ENCODE measurements at regions not wholly inside any gene's neighbourhood (a gene's known extent, or its start where the extent isn't known, plus 50 kb on each side); places are given as distances from the start of the nearest gene placed in this dataset.

DNA sequence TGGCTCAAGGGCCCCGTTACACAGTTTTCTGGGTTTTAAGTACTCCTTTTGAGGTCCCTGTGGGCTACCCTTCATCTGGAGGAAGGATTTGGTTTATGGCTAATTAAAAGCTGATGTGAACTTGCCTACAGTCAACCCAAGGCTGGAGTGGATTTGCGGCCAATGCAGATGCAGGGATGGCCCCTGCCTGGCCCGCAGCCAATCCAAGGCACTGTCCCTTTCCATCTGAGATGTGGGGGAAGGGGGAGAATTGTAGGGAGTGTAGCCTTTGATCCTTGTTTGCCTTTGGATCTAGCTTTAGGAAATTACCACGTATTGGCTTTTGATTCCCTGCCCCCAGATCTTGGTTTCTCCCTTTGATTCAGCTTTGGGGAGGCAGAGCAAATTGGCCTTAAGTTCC lies 128.0 kb upstream of the GGTLC1 start:
- TF ChIP-seq, protein P1, sequence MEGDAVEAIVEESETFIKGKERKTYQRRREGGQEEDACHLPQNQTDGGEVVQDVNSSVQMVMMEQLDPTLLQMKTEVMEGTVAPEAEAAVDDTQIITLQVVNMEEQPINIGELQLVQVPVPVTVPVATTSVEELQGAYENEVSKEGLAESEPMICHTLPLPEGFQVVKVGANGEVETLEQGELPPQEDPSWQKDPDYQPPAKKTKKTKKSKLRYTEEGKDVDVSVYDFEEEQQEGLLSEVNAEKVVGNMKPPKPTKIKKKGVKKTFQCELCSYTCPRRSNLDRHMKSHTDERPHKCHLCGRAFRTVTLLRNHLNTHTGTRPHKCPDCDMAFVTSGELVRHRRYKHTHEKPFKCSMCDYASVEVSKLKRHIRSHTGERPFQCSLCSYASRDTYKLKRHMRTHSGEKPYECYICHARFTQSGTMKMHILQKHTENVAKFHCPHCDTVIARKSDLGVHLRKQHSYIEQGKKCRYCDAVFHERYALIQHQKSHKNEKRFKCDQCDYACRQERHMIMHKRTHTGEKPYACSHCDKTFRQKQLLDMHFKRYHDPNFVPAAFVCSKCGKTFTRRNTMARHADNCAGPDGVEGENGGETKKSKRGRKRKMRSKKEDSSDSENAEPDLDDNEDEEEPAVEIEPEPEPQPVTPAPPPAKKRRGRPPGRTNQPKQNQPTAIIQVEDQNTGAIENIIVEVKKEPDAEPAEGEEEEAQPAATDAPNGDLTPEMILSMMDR (IDR thresholded peaks at IDR 0.05; ENCODE audit: unreplicated experiment): no peak
- Mint-ChIP-seq H3K27ac (no peak overlapping the region), H3K4me3 (ENCODE audit: low read depth) (no peak overlapping the region), H3K9me3 (ENCODE audit: low read depth) (no peaks in the 10 kb centered on the region), H3K36me3 (ENCODE audit: insufficient read depth) (no peaks in the 10 kb centered on the region), H3K4me1 (ENCODE audit: low read depth) (no peaks in the 10 kb centered on the region), H3K27me3 (peaks cover 17% of the 10 kb centered on the region)
- no peak for DNase-seq (ENCODE audit: low spot score, unreplicated experiment)

GRCh38 chr20:24112360-24112759 lies 123.8 kb upstream of the GGTLC1 start:
- H3K9me3 Mint-ChIP-seq (ENCODE audit: low read depth): no peaks in the 10 kb centered on the region
- H3K4me3 Mint-ChIP-seq (ENCODE audit: low read depth): no peak overlapping the region
- TF ChIP-seq, protein P1 (IDR thresholded peaks at IDR 0.05; ENCODE audit: unreplicated experiment): no peak
- no peak overlapping the region for H3K27ac Mint-ChIP-seq
- no peak for DNase-seq (ENCODE audit: low spot score, unreplicated experiment)
- H3K4me1 Mint-ChIP-seq (ENCODE audit: low read depth): no peaks in the 10 kb centered on the region
- no peaks in the 10 kb centered on the region for H3K36me3 Mint-ChIP-seq (ENCODE audit: insufficient read depth)
- H3K27me3 Mint-ChIP-seq: peaks cover 4% of the 10 kb centered on the region

GRCh38 chr20:24111858-24112257 lies 123.3 kb upstream of the GGTLC1 start:
- Mint-ChIP-seq H3K4me3 (ENCODE audit: low read depth) (no peak overlapping the region), H3K4me1 (ENCODE audit: low read depth) (no peaks in the 10 kb centered on the region), H3K27ac (no peak overlapping the region), H3K27me3 (peaks cover 4% of the 10 kb centered on the region), H3K9me3 (ENCODE audit: low read depth) (no peaks in the 10 kb centered on the region), H3K36me3 (ENCODE audit: insufficient read depth) (no peaks in the 10 kb centered on the region)
- DNase-seq (ENCODE audit: low spot score, unreplicated experiment): no peak
- TF ChIP-seq, protein P1 (IDR thresholded peaks at IDR 0.05; ENCODE audit: unreplicated experiment): no peak

- Mint-ChIP-seq H3K36me3 (ENCODE audit: insufficient read depth) (no peaks in the 10 kb centered on the region), H3K27ac (no peak overlapping the region), H3K9me3 (ENCODE audit: low read depth) (no peaks in the 10 kb centered on the region), H3K27me3 (peaks cover 4% of the 10 kb centered on the region), H3K4me1 (ENCODE audit: low read depth) (no peaks in the 10 kb centered on the region), H3K4me3 (ENCODE audit: low read depth) (no peak overlapping the region)
- TF ChIP-seq, protein P1 (IDR thresholded peaks at IDR 0.05; ENCODE audit: unreplicated experiment): no peak
- no peak for DNase-seq (ENCODE audit: low spot score, unreplicated experiment)
These were observed 121.0 kb upstream of the GGTLC1 start for GRCh38 chr20:24109537-24109936.

DNA sequence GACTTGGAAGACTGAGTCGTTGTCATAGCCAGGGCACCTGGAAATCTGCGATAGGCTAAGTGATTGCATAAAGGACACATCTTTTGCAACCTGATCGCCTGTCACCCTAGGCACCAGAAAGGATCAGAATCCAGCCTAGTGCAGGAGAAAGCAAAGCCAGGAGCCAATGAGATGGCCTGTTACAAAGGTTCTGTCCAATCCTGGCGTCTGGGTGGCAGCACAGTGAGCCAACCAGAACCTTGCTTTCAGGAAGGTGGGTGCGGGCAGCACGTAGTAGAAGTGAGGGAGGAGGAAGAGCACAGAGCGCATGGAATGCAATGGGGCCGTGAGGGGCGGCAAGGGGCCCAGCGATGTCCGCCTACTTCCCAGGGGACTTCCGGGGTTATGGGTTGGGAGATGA lies 120.4 kb upstream of the GGTLC1 start:
- peaks cover 7% of the 10 kb centered on the region for H3K27me3 Mint-ChIP-seq
- no peak for DNase-seq (ENCODE audit: low spot score, unreplicated experiment)
- H3K4me1 Mint-ChIP-seq (ENCODE audit: low read depth): no peaks in the 10 kb centered on the region
- TF ChIP-seq, protein P1 (IDR thresholded peaks at IDR 0.05; ENCODE audit: unreplicated experiment): no peak
- H3K36me3 Mint-ChIP-seq (ENCODE audit: insufficient read depth): no peaks in the 10 kb centered on the region
- H3K4me3 Mint-ChIP-seq (ENCODE audit: low read depth): no peak overlapping the region
- H3K27ac Mint-ChIP-seq: no peak overlapping the region
- H3K9me3 Mint-ChIP-seq (ENCODE audit: low read depth): no peaks in the 10 kb centered on the region

Data from progenitor cell of endocrine pancreas (in vitro differentiated cells).